VCaP (cell line): ENCODE measurements at regions not wholly inside any gene's neighbourhood (a gene's known extent, or its start where the extent isn't known, plus 50 kb on each side); places are given as distances from the start of the nearest gene placed in this dataset.

Experiments used
- H3K27ac ChIP-seq: fragments of 450-650 bp; 2 replicates; pipeline ENCODE4 v1.5.1; 2017
- TF ChIP-seq, protein P1 (sequence below): fragments of 450-650 bp; conservative IDR thresholded peaks from 2 replicates; pipeline ENCODE4 v1.5.1; 2017; ENCODE audit warnings: mild to moderate bottlenecking, moderate library complexity

DNA sequence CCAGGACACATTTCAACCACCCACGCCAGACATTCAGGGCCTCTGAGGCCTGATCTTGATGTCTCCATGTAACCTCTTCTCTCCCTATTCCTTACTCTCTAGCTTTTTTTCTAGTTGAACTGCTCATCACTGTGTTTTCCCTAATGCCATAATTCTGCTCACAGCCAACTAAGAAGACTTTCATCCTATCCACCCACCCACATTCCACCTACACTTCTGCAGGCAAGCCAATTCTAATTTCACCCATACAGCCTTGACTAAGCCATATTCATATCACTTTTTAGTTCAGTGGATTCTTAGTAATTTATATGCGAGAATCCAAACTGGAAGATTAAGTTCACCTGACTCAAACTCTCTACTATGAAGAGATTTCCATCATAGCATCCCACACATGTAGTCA, 394.4 kb downstream of the INSC start:
- TF ChIP-seq, protein P1, sequence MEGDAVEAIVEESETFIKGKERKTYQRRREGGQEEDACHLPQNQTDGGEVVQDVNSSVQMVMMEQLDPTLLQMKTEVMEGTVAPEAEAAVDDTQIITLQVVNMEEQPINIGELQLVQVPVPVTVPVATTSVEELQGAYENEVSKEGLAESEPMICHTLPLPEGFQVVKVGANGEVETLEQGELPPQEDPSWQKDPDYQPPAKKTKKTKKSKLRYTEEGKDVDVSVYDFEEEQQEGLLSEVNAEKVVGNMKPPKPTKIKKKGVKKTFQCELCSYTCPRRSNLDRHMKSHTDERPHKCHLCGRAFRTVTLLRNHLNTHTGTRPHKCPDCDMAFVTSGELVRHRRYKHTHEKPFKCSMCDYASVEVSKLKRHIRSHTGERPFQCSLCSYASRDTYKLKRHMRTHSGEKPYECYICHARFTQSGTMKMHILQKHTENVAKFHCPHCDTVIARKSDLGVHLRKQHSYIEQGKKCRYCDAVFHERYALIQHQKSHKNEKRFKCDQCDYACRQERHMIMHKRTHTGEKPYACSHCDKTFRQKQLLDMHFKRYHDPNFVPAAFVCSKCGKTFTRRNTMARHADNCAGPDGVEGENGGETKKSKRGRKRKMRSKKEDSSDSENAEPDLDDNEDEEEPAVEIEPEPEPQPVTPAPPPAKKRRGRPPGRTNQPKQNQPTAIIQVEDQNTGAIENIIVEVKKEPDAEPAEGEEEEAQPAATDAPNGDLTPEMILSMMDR = no peak
- no peak overlapping the region; the same call in 1 of the 2 replicates for H3K27ac ChIP-seq

DNA sequence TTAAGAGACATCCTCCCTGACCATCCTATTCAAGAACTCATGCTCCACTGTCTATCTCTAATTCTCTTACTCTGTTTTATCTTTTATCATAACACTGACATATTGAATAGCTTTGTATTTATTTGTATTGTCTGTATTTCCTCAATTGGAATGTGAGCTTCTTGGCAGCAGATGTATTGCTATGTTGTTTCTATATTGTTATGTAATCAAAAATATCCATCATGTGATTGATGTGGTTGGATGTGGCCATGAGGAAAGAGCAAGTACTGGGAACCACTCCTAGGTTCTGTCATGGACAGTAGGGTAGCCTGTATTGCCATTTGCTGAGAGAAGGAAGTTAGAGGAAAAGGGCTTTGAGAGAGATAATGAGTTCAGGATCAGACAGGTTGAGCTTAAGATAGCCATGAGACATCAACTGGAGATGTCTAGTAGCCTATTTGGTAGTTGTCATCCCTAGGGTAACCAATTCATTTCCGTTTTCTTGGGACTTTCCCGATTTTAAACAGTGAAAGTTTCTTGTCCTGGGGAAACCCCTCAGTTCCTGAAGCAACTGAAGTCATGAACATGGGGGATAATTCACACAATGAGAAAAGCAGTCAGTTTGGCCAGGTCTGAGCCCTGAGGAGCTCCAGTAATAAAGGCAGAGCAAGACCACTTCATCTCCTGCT, 404.5 kb downstream of the INSC start:
- no peak overlapping the region for H3K27ac ChIP-seq
- TF ChIP-seq, protein P1 = no peak

DNA sequence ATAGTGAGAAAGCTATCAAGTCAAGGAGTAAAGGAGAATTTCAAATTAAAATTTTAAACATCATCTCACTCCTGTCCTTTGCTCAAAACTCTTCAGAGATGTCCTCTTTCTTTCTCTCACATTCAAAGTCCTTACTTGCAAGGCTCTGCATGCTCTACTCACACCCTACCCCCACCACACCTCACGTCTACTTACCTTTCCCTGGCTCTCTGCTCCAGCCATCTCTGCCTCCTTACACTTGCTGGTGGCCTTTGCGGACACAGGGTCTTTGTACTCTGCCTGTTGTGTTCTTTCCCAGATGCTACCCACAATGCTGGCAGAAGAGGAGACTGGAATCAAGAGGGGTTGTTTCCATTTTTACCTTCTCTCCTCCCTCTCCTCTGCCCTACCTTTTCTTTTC, 405.2 kb downstream of the INSC start:
- TF ChIP-seq, protein P1 = no peak
- no peak overlapping the region for H3K27ac ChIP-seq

DNA sequence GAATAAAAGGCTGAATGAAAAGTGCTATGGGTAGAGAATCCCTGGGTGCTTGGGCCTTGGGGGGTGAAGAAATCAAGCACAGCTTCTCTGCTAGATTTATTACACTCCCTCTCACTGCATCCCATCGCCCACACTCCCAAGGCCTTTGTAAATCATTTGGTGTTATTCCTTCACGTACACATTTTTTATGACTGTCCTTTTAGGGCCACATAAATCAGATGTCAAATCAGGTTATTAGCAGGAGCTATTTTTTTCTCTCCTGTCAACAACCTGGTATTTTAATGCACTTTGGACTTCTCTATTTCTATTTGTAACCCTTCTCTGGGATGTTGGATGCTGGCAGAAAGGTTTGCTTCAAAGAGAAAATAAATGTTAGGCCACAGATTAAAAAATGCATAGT, 408.8 kb downstream of the INSC start:
- TF ChIP-seq, protein P1 = no peak
- no peak overlapping the region for H3K27ac ChIP-seq

DNA sequence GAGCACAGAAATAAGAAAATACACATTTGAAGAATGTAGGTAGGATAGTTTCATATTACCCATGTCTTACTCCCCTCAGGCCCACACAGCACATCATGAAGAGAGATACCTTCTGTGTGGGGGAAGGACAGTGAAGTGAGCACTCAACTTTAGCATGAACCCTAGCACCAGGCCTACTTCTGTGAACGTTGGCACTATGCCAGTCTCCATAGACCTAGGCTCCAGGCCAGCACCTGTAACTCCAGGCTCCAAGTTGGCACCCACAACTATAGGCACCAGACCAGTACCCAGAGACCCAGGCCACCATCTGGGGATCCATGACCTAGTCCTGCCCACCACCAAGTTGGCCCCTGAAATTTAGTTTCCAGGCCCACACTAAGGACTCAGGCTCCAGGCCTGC, 410.9 kb downstream of the INSC start:
- no peak overlapping the region for H3K27ac ChIP-seq
- TF ChIP-seq, protein P1 = no peak

DNA sequence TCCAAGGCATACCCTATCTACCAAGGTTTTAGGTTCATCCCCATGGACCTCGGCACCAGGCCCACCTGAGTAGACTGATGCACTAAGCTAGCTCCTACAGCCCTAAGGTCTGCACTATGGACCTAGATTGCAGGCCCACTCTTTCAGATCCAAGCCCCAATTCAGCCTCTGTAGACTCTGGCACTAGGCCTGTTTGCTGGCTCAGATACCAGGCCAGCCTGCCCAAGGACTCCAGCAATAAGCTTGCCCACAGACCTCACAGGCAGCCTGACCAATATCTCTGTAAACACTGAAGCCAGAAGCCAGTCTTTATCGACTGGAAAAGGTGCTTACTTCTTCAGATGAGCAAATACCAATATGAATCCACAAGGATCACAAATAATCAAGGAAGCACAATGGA, 411.3 kb downstream of the INSC start:
- TF ChIP-seq, protein P1 = no peak
- H3K27ac ChIP-seq = no peak overlapping the region

DNA sequence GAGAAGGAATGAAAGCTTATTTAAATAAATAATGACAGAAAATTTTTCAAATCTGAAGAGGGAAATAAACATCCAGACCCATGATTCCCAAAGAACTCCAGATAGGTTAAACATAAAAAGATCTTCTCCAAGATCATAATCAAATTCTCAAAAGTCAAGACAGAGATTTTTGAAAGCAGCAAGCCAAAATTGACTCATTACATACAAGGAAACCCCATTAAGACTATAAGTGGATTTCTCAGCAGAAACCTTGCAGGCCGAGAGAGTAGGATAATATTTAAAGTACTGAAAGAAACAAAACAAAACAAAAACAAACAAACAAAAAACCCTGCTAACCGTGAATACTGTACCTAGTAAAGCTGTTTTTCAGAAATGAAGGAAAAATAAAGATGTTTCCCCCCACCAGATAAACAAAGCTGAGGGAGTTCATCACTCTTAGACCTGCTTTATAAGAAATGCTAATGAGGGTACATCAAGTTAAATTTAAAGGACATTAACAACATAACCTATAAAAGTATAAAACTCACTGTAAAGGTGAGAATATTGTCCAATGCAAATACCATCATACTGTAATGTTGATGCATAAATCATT, 412.2 kb downstream of the INSC start:
- no peak overlapping the region for H3K27ac ChIP-seq
- TF ChIP-seq, protein P1 = no peak
